ENCODE measurements at regions not wholly inside any gene's neighbourhood (a gene's known extent, or its start where the extent isn't known, plus 50 kb on each side); places are given as distances from the start of the nearest gene placed in this dataset.

DNA sequence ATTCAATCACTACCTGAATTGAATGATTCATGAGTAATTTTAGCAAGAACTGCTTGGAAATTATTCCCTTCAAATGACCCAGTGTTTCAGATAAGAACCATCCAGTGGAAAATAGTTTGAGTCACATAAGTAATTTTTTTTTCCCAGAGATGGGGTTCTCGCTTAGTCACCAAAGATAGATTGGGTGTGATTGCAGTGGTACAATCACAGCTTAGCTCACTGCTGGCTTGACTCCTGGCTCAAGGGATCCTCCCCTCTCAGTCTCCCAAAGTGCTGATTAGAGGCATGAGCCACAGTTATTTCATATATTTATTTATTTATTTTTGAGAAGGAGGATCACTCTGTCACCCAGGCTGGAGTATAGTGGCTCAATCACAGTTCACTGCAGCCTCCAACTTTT is 574.5 kb upstream of the ARRDC3 start:
- TF ChIP-seq, protein P1, sequence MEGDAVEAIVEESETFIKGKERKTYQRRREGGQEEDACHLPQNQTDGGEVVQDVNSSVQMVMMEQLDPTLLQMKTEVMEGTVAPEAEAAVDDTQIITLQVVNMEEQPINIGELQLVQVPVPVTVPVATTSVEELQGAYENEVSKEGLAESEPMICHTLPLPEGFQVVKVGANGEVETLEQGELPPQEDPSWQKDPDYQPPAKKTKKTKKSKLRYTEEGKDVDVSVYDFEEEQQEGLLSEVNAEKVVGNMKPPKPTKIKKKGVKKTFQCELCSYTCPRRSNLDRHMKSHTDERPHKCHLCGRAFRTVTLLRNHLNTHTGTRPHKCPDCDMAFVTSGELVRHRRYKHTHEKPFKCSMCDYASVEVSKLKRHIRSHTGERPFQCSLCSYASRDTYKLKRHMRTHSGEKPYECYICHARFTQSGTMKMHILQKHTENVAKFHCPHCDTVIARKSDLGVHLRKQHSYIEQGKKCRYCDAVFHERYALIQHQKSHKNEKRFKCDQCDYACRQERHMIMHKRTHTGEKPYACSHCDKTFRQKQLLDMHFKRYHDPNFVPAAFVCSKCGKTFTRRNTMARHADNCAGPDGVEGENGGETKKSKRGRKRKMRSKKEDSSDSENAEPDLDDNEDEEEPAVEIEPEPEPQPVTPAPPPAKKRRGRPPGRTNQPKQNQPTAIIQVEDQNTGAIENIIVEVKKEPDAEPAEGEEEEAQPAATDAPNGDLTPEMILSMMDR (IDR thresholded peaks at IDR 0.05): no peak
- TF ChIP-seq POLR2A (IDR thresholded peaks at IDR 0.05): no peak

Measured in heart left ventricle (tissue), 13 donors.